Muscle layer of colon (tissue), 2 donors: ENCODE measurements at regions not wholly inside any gene's neighbourhood (a gene's known extent, or its start where the extent isn't known, plus 50 kb on each side); places are given as distances from the start of the nearest gene placed in this dataset.

Experiments
- H3K27ac ChIP-seq: one replicate; pipeline ENCODE4 v1.7.0; 2013; ENCODE audit warnings: low read depth, mild to moderate bottlenecking, low read length, moderate library complexity
- H3K27me3 ChIP-seq, 2 donors: one replicate each; pipeline ENCODE4 v1.7.0; 2013; ENCODE audit warnings: low read length in 2 of 2, mild to moderate bottlenecking in 2 of 2; ENCODE audit not compliant: insufficient read depth in 2 of 2, control insufficient read depth in 1 of 2
- H3K36me3 ChIP-seq: one replicate; pipeline ENCODE4 v1.7.0; 2013; ENCODE audit warnings: mild to moderate bottlenecking, low read length; ENCODE audit not compliant: insufficient read depth
- H3K4me1 ChIP-seq: one replicate; pipeline ENCODE4 v1.7.0; 2013; ENCODE audit warnings: mild to moderate bottlenecking, low read length; ENCODE audit not compliant: insufficient read depth
- H3K4me3 ChIP-seq, 2 donors: one replicate each; pipeline ENCODE4 v1.7.0; 2013; ENCODE audit warnings: low read length in 2 of 2, low read depth in 1 of 2, mild to moderate bottlenecking in 1 of 2, moderate library complexity in 1 of 2
- H3K9ac ChIP-seq: one replicate; pipeline ENCODE4 v1.7.0; 2013; ENCODE audit warnings: low read length
- H3K9me3 ChIP-seq: one replicate; pipeline ENCODE4 v1.7.0; 2013; ENCODE audit warnings: mild to moderate bottlenecking, low read length
- donor health status: abdominal sarcoma.
- donor health status: Adenocarcinoma of cecum.

DNA sequence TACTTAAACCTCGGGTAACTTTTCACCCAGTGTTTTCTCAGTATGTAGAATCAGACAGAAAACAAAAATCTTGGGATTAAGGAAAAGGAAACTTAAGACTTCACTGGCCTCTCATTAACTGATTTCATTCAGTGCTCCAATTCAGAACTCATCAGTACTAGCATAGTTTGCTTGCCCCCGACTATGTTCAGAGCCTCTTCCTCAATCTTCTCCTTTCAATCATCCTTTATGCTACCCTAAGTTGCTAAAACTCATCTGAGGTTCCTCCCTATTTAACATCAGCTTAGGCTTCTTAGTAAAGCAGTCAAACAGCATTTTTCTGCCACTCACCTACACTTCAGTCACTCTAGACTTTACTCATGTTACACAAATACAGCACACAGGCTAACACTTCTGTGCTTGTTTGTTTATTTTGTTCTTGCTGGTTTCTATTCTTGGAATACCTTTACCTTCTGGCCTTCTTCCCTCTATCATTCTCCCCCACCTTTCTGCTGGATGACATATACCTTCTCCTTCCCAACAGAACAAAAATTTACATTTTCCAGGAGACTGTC, 163.0 kb upstream of the TLL1 start:
- H3K4me1 ChIP-seq = no peaks in the 10 kb centered on the region
- no peak overlapping the region for H3K4me3 ChIP-seq
- H3K36me3 ChIP-seq = no peaks in the 10 kb centered on the region
- no peak overlapping the region for H3K27ac ChIP-seq
- H3K27me3 ChIP-seq = no peaks in the 10 kb centered on the region
- H3K9me3 ChIP-seq = no peaks in the 10 kb centered on the region
- no peak overlapping the region for H3K9ac ChIP-seq

GRCh38 chr4:165711436-165711835, 161.6 kb upstream of the TLL1 start:
- Histone ChIP-seq H3K9ac (no peak overlapping the region), H3K36me3 (no peaks in the 10 kb centered on the region), H3K4me1 (no peaks in the 10 kb centered on the region), H3K4me3 (no peak overlapping the region), H3K9me3 (no peaks in the 10 kb centered on the region), H3K27me3 (no peaks in the 10 kb centered on the region), H3K27ac (no peak overlapping the region)

- Histone ChIP-seq H3K4me3 (no peak overlapping the region), H3K9ac (no peak overlapping the region), H3K27me3 (no peaks in the 10 kb centered on the region), H3K36me3 (no peaks in the 10 kb centered on the region), H3K27ac (no peak overlapping the region), H3K9me3 (no peaks in the 10 kb centered on the region), H3K4me1 (no peaks in the 10 kb centered on the region)
These were observed 161.1 kb upstream of the TLL1 start for GRCh38 chr4:165711912-165712311.

GRCh38 chr4:165714650-165715049, 158.4 kb upstream of the TLL1 start:
- no peaks in the 10 kb centered on the region for H3K36me3 ChIP-seq
- no peaks in the 10 kb centered on the region for H3K4me1 ChIP-seq
- H3K27ac ChIP-seq = no peak overlapping the region
- H3K9me3 ChIP-seq = no peaks in the 10 kb centered on the region
- H3K27me3 ChIP-seq = no peaks in the 10 kb centered on the region
- no peak overlapping the region for H3K4me3 ChIP-seq
- no peak overlapping the region for H3K9ac ChIP-seq

GRCh38 chr4:165715211-165715610, 157.8 kb upstream of the TLL1 start:
- Histone ChIP-seq H3K4me3 (no peak overlapping the region), H3K27ac (no peak overlapping the region), H3K9me3 (no peaks in the 10 kb centered on the region), H3K36me3 (no peaks in the 10 kb centered on the region), H3K27me3 (no peaks in the 10 kb centered on the region), H3K9ac (no peak overlapping the region), H3K4me1 (no peaks in the 10 kb centered on the region)

DNA sequence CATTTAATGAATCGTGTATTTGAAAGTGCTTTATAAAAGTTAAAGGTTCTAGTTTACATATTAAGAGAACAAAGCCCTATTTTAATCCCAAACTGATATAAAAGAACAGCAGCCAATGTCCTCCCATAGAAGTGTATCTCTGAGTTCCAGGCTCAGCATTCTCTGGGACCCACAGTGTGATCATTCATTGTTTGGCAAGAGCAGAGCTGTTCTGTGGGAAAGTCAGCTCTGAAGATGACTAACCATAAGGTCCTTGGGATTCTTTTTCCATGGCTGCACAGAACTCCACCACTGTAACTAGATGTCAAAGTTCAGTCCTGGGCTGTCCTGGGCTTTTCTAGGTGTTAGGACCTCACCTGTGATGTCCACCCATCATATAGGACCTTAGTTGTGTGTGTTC, 157.0 kb upstream of the TLL1 start:
- H3K9ac ChIP-seq = no peak overlapping the region
- H3K4me1 ChIP-seq = no peaks in the 10 kb centered on the region
- no peaks in the 10 kb centered on the region for H3K9me3 ChIP-seq
- H3K4me3 ChIP-seq = no peak overlapping the region
- H3K36me3 ChIP-seq = no peaks in the 10 kb centered on the region
- H3K27me3 ChIP-seq = no peaks in the 10 kb centered on the region
- no peak overlapping the region for H3K27ac ChIP-seq

DNA sequence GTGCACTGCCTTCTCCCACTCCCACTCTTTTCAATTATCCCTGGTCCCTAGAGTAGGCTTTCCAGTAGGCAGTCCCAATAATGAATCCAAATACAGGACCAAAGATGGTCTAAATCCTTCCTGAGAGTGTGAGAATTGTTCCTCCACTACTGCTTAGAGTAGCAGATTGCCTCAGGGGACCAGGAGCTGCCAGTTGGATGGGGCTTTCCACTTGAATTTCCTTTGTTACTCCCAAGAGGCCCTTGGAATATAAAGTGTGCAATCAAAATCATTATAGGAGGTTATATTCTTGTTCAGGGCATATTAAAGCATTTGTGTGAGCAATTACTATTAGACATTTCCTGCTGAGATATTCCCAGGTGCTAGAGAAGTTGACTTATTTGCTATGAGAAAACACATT, 156.6 kb upstream of the TLL1 start:
- Histone ChIP-seq H3K36me3 (no peaks in the 10 kb centered on the region), H3K27ac (no peak overlapping the region), H3K4me1 (no peaks in the 10 kb centered on the region), H3K27me3 (no peaks in the 10 kb centered on the region), H3K9me3 (no peaks in the 10 kb centered on the region), H3K4me3 (no peak overlapping the region), H3K9ac (no peak overlapping the region)

GRCh38 chr4:165718660-165719059, 154.4 kb upstream of the TLL1 start:
- H3K9me3 ChIP-seq = no peaks in the 10 kb centered on the region
- H3K36me3 ChIP-seq = no peaks in the 10 kb centered on the region
- H3K4me3 ChIP-seq = no peak overlapping the region
- no peaks in the 10 kb centered on the region for H3K4me1 ChIP-seq
- no peak overlapping the region for H3K9ac ChIP-seq
- no peak overlapping the region for H3K27ac ChIP-seq
- no peaks in the 10 kb centered on the region for H3K27me3 ChIP-seq

- Histone ChIP-seq H3K4me3 (no peak overlapping the region), H3K36me3 (no peaks in the 10 kb centered on the region), H3K9me3 (no peaks in the 10 kb centered on the region), H3K4me1 (no peaks in the 10 kb centered on the region), H3K27ac (no peak overlapping the region), H3K27me3 (no peaks in the 10 kb centered on the region), H3K9ac (no peak overlapping the region)
These were observed 152.5 kb upstream of the TLL1 start for GRCh38 chr4:165720411-165721082.

DNA sequence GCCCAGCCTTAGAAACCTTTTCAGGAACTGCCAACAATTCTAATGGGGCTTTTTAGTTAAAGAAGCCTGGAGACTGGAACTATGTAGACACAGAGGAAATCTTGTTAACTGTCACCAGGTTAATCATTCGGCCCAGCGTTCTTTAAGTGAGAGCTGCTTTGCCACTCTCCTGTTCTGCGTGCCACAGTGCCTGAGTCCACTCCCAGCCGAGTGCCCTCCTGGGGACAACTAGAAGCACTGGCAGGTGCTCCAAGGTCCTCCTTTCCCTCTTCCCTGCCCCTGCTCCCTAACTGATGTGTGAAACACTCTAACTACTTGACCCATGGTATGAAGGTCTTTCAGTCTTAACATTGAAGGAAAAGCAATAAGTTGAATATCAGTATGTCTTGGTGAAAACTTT, 151.2 kb upstream of the TLL1 start:
- Histone ChIP-seq H3K27me3 (no peaks in the 10 kb centered on the region), H3K9ac (no peak overlapping the region), H3K9me3 (no peaks in the 10 kb centered on the region), H3K27ac (no peak overlapping the region), H3K4me3 (no peak overlapping the region), H3K4me1 (no peaks in the 10 kb centered on the region), H3K36me3 (no peaks in the 10 kb centered on the region)

- H3K27ac ChIP-seq = no peak overlapping the region
These were observed 149.8 kb upstream of the TLL1 start for GRCh38 chr4:165723051-165723795.

GRCh38 chr4:165724786-165725185, 148.3 kb upstream of the TLL1 start:
- Histone ChIP-seq H3K27ac (no peak overlapping the region), H3K9me3 (no peaks in the 10 kb centered on the region), H3K27me3 (no peaks in the 10 kb centered on the region), H3K9ac (no peak overlapping the region), H3K4me1 (no peaks in the 10 kb centered on the region), H3K4me3 (no peak overlapping the region), H3K36me3 (no peaks in the 10 kb centered on the region)

More at GRCh38 chr4:165723051-165723795, 149.8 kb upstream of the TLL1 start:
- no peaks in the 10 kb centered on the region for H3K27me3 ChIP-seq
- no peak overlapping the region for H3K9ac ChIP-seq
- no peaks in the 10 kb centered on the region for H3K9me3 ChIP-seq
- H3K4me1 ChIP-seq = no peaks in the 10 kb centered on the region
- no peaks in the 10 kb centered on the region for H3K36me3 ChIP-seq
- H3K4me3 ChIP-seq = no peak overlapping the region
